Vagina (tissue), 2 donors: ENCODE measurements at regions not wholly inside any gene's neighbourhood (a gene's known extent, or its start where the extent isn't known, plus 50 kb on each side); places are given as distances from the start of the nearest gene placed in this dataset.
"Not testable (repeated sequence)": the region's sequence is repeated elsewhere in the genome, so short reads cannot be mapped to it uniquely, and the experiment has no call there.

Experiments
- DNase-seq, 2 donors: peaks; one replicate each; pipeline ENCODE4 v3.0.0-alpha.2; 2017; ENCODE audit errors: extremely low spot score in 2 of 2
- H3K27ac ChIP-seq: fragments of 200-600 bp; sonication (generic); one replicate; pipeline ENCODE4 v1.5.1; 2019
- H3K27me3 ChIP-seq: fragments of 200-600 bp; sonication (generic); one replicate; pipeline ENCODE4 v1.5.1; 2019
- H3K36me3 ChIP-seq, 2 donors: fragments of 200-600 bp; sonication (generic); one replicate each; pipeline ENCODE4 v1.5.1; 2017 to 2019
- H3K4me1 ChIP-seq: fragments of 200-600 bp; sonication (generic); one replicate; pipeline ENCODE4 v1.5.1; 2019
- H3K4me3 ChIP-seq, 2 donors: fragments of 200-600 bp; sonication (generic); 1 replicate in 1 of 2; 2 replicates in 1 of 2; pipeline ENCODE4 v1.5.1; 2016 to 2019
- H3K9me3 ChIP-seq: fragments of 200-600 bp; sonication (generic); one replicate; pipeline ENCODE4 v1.5.1; 2019
- CTCF ChIP-seq, 3 experiments: fragments of 450-650 bp in 2 of 3; fragments of 200-600 bp in 1 of 3; sonication (generic) in 1 of 3; IDR thresholded peaks; one replicate each; pipeline ENCODE4 v1.5.1; 2017 to 2019; ENCODE audit warnings: antibody characterized with exemption in 3 of 3, mild to moderate bottlenecking in 2 of 3, moderate library complexity in 2 of 3
- POLR2A ChIP-seq, 2 donors: fragments of 450-650 bp; IDR thresholded peaks; one replicate each; pipeline ENCODE4 v1.6.1; 2017; ENCODE audit warnings: antibody characterized with exemption in 2 of 2, mild to moderate bottlenecking in 2 of 2, moderate library complexity in 2 of 2
- POLR2AphosphoS5 ChIP-seq, 2 donors: sonication (generic); formaldehyde crosslinking; IDR thresholded peaks; one replicate each; pipeline ENCODE4 v1.9.0; 2017; ENCODE audit warnings: antibody characterized with exemption in 2 of 2, mild to moderate bottlenecking in 2 of 2, low read depth in 1 of 2; ENCODE audit not compliant: insufficient read depth in 1 of 2
- intact Hi-C: fragments of 100-400 bp; cut with DNase I; formaldehyde crosslinking; loops from one replicate; pipeline ENCODE4 v1.15.1; 2023

GRCh38 chr6:12548526-12548925 is 168.0 kb upstream of the PHACTR1 start:
- H3K4me3 ChIP-seq: no peak overlapping the region
- intact Hi-C loops: no loop called here
- no peaks in the 10 kb centered on the region for H3K36me3 ChIP-seq
- TF ChIP-seq POLR2AphosphoS5 (IDR thresholded peaks at IDR 0.05; ENCODE audit: insufficient read depth in 1 of 2, low read depth in 1 of 2): no peak
- TF ChIP-seq CTCF (IDR thresholded peaks at IDR 0.05): no peak
- TF ChIP-seq POLR2A (IDR thresholded peaks at IDR 0.05): no peak
- H3K27me3 ChIP-seq: no peaks in the 10 kb centered on the region
- no peak for DNase-seq
- no peaks in the 10 kb centered on the region for H3K4me1 ChIP-seq
- no peak overlapping the region for H3K27ac ChIP-seq
- no peaks in the 10 kb centered on the region for H3K9me3 ChIP-seq

GRCh38 chr6:12549445-12549844 is 167.1 kb upstream of the PHACTR1 start:
- H3K27me3 ChIP-seq, H3K9me3 ChIP-seq, H3K27ac ChIP-seq, H3K4me3 ChIP-seq, H3K4me1 ChIP-seq, intact Hi-C loops, H3K36me3 ChIP-seq, DNase-seq: not testable (repeated sequence)

- intact Hi-C loops, DNase-seq, H3K9me3 ChIP-seq, H3K36me3 ChIP-seq, H3K4me3 ChIP-seq, H3K4me1 ChIP-seq, H3K27ac ChIP-seq, H3K27me3 ChIP-seq: not testable (repeated sequence)
These were observed 161.7 kb upstream of the PHACTR1 start for GRCh38 chr6:12554820-12555219.

GRCh38 chr6:12555267-12555666 is 161.3 kb upstream of the PHACTR1 start:
- Histone ChIP-seq H3K27ac (no peak overlapping the region), H3K27me3 (no peaks in the 10 kb centered on the region), H3K36me3 (no peaks in the 10 kb centered on the region), H3K9me3 (no peaks in the 10 kb centered on the region), H3K4me1 (no peaks in the 10 kb centered on the region), H3K4me3 (no peak overlapping the region)
- no peak for DNase-seq
- no peak for TF ChIP-seq POLR2AphosphoS5 (IDR thresholded peaks at IDR 0.05; ENCODE audit: insufficient read depth in 1 of 2, low read depth in 1 of 2)
- TF ChIP-seq CTCF (IDR thresholded peaks at IDR 0.05): no peak
- TF ChIP-seq POLR2A (IDR thresholded peaks at IDR 0.05): no peak
- intact Hi-C loops: no loop called here

GRCh38 chr6:12555781-12556180 is 160.8 kb upstream of the PHACTR1 start:
- no peaks in the 10 kb centered on the region for H3K9me3 ChIP-seq
- H3K4me1 ChIP-seq: no peaks in the 10 kb centered on the region
- no peaks in the 10 kb centered on the region for H3K27me3 ChIP-seq
- intact Hi-C loops: no loop called here
- H3K36me3 ChIP-seq: no peaks in the 10 kb centered on the region
- no peak for TF ChIP-seq POLR2AphosphoS5 (IDR thresholded peaks at IDR 0.05; ENCODE audit: insufficient read depth in 1 of 2, low read depth in 1 of 2)
- no peak for TF ChIP-seq POLR2A (IDR thresholded peaks at IDR 0.05)
- no peak for TF ChIP-seq CTCF (IDR thresholded peaks at IDR 0.05)
- no peak overlapping the region for H3K27ac ChIP-seq
- no peak for DNase-seq
- H3K4me3 ChIP-seq: no peak overlapping the region

- intact Hi-C loops: no loop called here
- no peaks in the 10 kb centered on the region for H3K27me3 ChIP-seq
- H3K9me3 ChIP-seq: no peaks in the 10 kb centered on the region
- H3K4me1 ChIP-seq: no peaks in the 10 kb centered on the region
- TF ChIP-seq POLR2AphosphoS5 (IDR thresholded peaks at IDR 0.05; ENCODE audit: insufficient read depth in 1 of 2, low read depth in 1 of 2): no peak
- no peak for TF ChIP-seq CTCF (IDR thresholded peaks at IDR 0.05)
- no peak for TF ChIP-seq POLR2A (IDR thresholded peaks at IDR 0.05)
- no peak for DNase-seq
- H3K36me3 ChIP-seq: no peaks in the 10 kb centered on the region
- no peak overlapping the region for H3K4me3 ChIP-seq
- no peak overlapping the region for H3K27ac ChIP-seq
These were observed 158.8 kb upstream of the PHACTR1 start for GRCh38 chr6:12557765-12558164.
